WI38 (cell line): ENCODE measurements at regions not wholly inside any gene's neighbourhood (a gene's known extent, or its start where the extent isn't known, plus 50 kb on each side); places are given as distances from the start of the nearest gene placed in this dataset.
"Not testable (repeated sequence)": the region's sequence is repeated elsewhere in the genome, so short reads cannot be mapped to it uniquely, and the experiment has no call there.

Source experiments
- H3K4me3 ChIP-seq: 2 replicates; pipeline ENCODE4 v1.5.1; 2011; ENCODE audit warnings: low read depth, mild to moderate bottlenecking, control low read depth, low read length
- TF ChIP-seq, protein P1 (sequence below): IDR thresholded peaks from 2 replicates; pipeline ENCODE4 v1.5.1; 2012; ENCODE audit warnings: low read depth, mild to moderate bottlenecking, control low read depth, low read length

GRCh38 chr2:35962585-35963146 is 392.9 kb upstream of the CRIM1 start:
- no peak overlapping the region for H3K4me3 ChIP-seq
- TF ChIP-seq, protein P1, sequence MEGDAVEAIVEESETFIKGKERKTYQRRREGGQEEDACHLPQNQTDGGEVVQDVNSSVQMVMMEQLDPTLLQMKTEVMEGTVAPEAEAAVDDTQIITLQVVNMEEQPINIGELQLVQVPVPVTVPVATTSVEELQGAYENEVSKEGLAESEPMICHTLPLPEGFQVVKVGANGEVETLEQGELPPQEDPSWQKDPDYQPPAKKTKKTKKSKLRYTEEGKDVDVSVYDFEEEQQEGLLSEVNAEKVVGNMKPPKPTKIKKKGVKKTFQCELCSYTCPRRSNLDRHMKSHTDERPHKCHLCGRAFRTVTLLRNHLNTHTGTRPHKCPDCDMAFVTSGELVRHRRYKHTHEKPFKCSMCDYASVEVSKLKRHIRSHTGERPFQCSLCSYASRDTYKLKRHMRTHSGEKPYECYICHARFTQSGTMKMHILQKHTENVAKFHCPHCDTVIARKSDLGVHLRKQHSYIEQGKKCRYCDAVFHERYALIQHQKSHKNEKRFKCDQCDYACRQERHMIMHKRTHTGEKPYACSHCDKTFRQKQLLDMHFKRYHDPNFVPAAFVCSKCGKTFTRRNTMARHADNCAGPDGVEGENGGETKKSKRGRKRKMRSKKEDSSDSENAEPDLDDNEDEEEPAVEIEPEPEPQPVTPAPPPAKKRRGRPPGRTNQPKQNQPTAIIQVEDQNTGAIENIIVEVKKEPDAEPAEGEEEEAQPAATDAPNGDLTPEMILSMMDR = no peak

- H3K4me3 ChIP-seq = no peak overlapping the region
- TF ChIP-seq, protein P1 = no peak
Observed at GRCh38 chr2:35960596-35960995, 395.0 kb upstream of the CRIM1 start.

DNA sequence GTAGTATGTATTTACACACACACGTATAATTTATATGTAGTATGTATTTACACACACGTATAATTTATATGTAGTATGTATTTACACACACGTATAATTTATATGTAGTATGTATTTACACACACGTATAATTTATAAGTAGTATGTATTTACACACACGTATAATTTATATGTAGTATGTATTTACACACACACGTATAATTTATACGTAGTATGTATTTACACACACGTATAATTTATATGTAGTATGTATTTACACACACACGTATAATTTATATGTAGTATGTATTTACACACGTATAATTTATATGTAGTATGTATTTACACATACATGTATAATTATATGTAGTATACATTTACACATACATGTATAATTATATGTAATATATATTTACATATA is 398.5 kb upstream of the CRIM1 start:
- not testable (repeated sequence) for H3K4me3 ChIP-seq

DNA sequence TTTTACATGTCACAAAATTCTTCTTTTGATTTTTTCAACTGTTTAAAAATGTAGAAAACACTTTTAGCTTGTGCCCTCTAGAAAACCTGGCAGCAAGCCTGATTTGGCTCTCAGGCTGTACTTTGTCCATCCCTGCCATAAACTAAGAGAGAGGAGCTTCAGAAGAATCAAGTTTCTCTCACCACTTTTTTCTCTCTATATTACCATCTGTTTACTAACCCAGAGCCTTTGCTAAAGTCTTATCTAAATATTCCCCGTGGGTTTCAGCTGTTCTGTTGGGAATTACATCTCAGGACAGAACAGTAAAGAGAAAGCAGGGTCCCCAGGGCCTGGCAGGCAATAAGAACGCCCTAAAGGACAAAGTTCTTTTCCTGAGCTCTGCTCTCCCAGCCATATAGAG is 409.1 kb upstream of the CRIM1 start:
- TF ChIP-seq, protein P1 = no peak
- no peak overlapping the region for H3K4me3 ChIP-seq

- TF ChIP-seq, protein P1 = no peak
- H3K4me3 ChIP-seq = no peak overlapping the region
Observed at GRCh38 chr2:35938838-35939237, 416.7 kb upstream of the CRIM1 start.

DNA sequence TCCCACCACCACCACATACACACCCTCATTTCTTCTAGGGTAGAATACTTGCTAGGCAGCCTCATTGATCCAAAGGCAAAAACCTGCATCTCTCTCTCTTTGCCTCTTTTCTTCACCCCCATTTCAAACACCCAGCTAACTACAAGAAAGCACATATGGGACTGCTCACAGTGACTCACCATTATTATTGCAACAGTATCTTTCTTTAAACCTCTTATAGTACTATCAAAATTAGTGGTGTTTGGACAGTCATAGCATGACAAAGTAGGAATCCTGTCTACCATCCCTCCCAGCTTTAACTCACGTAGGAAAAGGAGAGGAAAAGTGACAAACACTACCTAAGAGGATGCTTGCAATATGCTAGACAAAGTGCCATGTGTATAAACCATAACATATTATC is 422.5 kb upstream of the CRIM1 start:
- H3K4me3 ChIP-seq = no peak overlapping the region
- TF ChIP-seq, protein P1 = no peak

DNA sequence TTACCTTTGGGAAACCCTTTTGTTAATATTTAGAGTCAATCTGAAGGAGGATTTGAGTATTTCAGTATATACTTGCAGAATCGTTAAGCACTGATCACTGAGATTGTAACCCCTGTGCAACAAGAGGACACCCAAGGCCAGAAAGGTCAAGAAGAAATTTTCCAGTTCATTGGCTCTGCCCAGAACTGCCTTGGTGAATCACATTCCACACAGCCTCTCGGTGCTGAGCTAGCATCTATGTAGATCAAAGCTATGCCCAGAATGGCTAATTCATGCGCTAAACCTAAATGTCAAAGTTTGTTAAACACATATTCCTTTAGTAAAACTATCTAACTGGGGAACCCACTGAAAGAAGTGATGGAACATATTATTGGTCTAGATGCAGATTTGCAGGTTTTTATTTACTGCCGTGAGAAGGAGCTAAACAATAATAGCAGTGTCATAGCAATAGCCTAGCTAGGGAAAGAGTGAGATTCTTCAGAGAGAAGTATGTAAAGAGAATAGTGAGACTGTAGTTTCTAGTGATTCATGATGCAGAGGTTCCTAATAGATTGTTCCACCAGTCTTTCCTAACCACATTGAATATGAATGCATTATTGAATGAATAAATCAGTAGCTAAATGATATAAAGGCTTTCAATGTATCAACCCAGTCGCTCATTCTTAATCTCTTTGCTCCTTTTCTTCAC is 423.2 kb upstream of the CRIM1 start:
- H3K4me3 ChIP-seq = no peak overlapping the region
- TF ChIP-seq, protein P1 = no peak

- H3K4me3 ChIP-seq = no peak overlapping the region
- TF ChIP-seq, protein P1 = no peak
Observed at GRCh38 chr2:35931626-35932025, 424.0 kb upstream of the CRIM1 start.
